Stimulated activated CD8-positive, alpha-beta memory T cell treated with anti-CD3 and anti-CD28 coated beads, Interleukin-2, amount 100 ng/mL, for 48 hours (primary cell): ENCODE measurements at regions not wholly inside any gene's neighbourhood (a gene's known extent, or its start where the extent isn't known, plus 50 kb on each side); places are given as distances from the start of the nearest gene placed in this dataset.
"Not testable (repeated sequence)": the region's sequence is repeated elsewhere in the genome, so short reads cannot be mapped to it uniquely, and the experiment has no call there.

Experiments
- DNase-seq, 2 donors: peaks; one replicate each; pipeline ENCODE4 v3.0.0-alpha.2; 2020; ENCODE audit warnings: low read depth in 2 of 2

- no peak for DNase-seq
Observed at GRCh38 chr14:38047195-38047902, 160.4 kb upstream of the SSTR1 start.

- no peak for DNase-seq
Observed at GRCh38 chr14:38053666-38054065, 154.0 kb upstream of the SSTR1 start.

GRCh38 chr14:38056270-38056669 lies 151.4 kb upstream of the SSTR1 start:
- no peak for DNase-seq

- DNase-seq = not testable (repeated sequence)
Observed at GRCh38 chr14:38062223-38062622, 145.5 kb upstream of the SSTR1 start.

- DNase-seq = no peak
Observed at GRCh38 chr14:38063711-38064320, 143.9 kb upstream of the SSTR1 start.

GRCh38 chr14:38065106-38065762 lies 142.5 kb upstream of the SSTR1 start:
- no peak for DNase-seq

- DNase-seq = no peak
Observed at GRCh38 chr14:38070061-38070588, 137.6 kb upstream of the SSTR1 start.

- DNase-seq = no peak
Observed at GRCh38 chr14:38073641-38074040, 134.1 kb upstream of the SSTR1 start.

GRCh38 chr14:38074081-38074480 lies 133.6 kb upstream of the SSTR1 start:
- no peak for DNase-seq

GRCh38 chr14:38074754-38075153 lies 132.9 kb upstream of the SSTR1 start:
- no peak for DNase-seq

GRCh38 chr14:38078393-38078792 lies 129.3 kb upstream of the SSTR1 start:
- no peak for DNase-seq

- DNase-seq = no peak
Observed at GRCh38 chr14:38079268-38079667, 128.4 kb upstream of the SSTR1 start.

- no peak for DNase-seq
Observed at GRCh38 chr14:38079886-38080285, 127.8 kb upstream of the SSTR1 start.

GRCh38 chr14:38080696-38081095 lies 127.0 kb upstream of the SSTR1 start:
- DNase-seq = no peak

- DNase-seq = no peak
Observed at GRCh38 chr14:38083039-38083438, 124.7 kb upstream of the SSTR1 start.

- no peak for DNase-seq
Observed at GRCh38 chr14:38089123-38089522, 118.6 kb upstream of the SSTR1 start.

GRCh38 chr14:38090506-38090905 lies 117.2 kb upstream of the SSTR1 start:
- DNase-seq = no peak

GRCh38 chr14:38098074-38098836 lies 109.4 kb upstream of the SSTR1 start:
- no peak for DNase-seq

GRCh38 chr14:38101679-38102078 lies 106.0 kb upstream of the SSTR1 start:
- DNase-seq = no peak

GRCh38 chr14:38103542-38104225 lies 104.0 kb upstream of the SSTR1 start:
- DNase-seq = no peak

- no peak for DNase-seq
Observed at GRCh38 chr14:38105106-38105702, 102.5 kb upstream of the SSTR1 start.
